ENCODE measurements at regions not wholly inside any gene's neighbourhood (a gene's known extent, or its start where the extent isn't known, plus 50 kb on each side); places are given as distances from the start of the nearest gene placed in this dataset.

DNA sequence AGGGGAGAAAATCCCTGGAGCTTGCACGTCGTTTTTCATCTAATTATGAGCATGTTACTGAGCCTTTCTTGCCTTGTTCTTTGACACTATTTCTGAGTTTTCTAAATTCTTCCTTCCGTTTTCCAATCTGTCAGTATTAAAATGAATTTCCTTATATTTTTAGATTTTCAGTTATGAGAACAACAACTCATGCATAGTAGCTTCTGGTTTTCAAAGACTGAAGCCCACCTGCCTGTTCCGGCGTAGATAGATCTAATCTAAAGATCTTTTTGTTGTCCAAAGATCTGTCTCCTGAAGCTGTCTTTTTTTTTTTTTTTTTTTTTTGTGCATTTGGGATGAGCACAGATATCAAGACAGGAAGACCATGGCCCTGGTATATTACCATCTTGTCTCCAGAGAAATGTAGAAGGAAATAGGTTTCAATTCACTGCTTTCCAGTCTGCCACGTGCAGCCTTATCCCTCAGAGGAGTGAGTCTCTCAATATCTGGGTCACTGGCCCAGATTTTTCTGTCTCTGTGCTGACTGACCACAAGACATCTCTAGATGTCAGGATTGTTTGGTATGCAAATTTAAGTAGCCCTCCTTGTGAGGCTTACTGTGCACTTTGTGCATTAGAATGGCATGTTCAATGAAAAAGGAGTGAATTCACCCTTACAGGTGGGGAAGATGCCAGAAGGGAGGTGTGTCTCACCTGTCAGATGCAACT lies 222.3 kb upstream of the TMC3 start:
- TF ChIP-seq, protein P1, sequence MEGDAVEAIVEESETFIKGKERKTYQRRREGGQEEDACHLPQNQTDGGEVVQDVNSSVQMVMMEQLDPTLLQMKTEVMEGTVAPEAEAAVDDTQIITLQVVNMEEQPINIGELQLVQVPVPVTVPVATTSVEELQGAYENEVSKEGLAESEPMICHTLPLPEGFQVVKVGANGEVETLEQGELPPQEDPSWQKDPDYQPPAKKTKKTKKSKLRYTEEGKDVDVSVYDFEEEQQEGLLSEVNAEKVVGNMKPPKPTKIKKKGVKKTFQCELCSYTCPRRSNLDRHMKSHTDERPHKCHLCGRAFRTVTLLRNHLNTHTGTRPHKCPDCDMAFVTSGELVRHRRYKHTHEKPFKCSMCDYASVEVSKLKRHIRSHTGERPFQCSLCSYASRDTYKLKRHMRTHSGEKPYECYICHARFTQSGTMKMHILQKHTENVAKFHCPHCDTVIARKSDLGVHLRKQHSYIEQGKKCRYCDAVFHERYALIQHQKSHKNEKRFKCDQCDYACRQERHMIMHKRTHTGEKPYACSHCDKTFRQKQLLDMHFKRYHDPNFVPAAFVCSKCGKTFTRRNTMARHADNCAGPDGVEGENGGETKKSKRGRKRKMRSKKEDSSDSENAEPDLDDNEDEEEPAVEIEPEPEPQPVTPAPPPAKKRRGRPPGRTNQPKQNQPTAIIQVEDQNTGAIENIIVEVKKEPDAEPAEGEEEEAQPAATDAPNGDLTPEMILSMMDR (IDR thresholded peaks at IDR 0.05): no peak
- TF ChIP-seq ZFX (IDR thresholded peaks at IDR 0.05; ENCODE audit: borderline replicate concordance): no peak
